Activated CD4-positive, alpha-beta T cell treated with anti-CD3 and anti-CD28 coated beads for 4 hours (primary cell): ENCODE measurements at regions not wholly inside any gene's neighbourhood (a gene's known extent, or its start where the extent isn't known, plus 50 kb on each side); places are given as distances from the start of the nearest gene placed in this dataset.
"Not testable (repeated sequence)": the region's sequence is repeated elsewhere in the genome, so short reads cannot be mapped to it uniquely, and the experiment has no call there.

ENCODE experiments used
- DNase-seq, 2 donors: peaks; one replicate each; pipeline ENCODE4 v3.0.0-alpha.2; 2020

DNA sequence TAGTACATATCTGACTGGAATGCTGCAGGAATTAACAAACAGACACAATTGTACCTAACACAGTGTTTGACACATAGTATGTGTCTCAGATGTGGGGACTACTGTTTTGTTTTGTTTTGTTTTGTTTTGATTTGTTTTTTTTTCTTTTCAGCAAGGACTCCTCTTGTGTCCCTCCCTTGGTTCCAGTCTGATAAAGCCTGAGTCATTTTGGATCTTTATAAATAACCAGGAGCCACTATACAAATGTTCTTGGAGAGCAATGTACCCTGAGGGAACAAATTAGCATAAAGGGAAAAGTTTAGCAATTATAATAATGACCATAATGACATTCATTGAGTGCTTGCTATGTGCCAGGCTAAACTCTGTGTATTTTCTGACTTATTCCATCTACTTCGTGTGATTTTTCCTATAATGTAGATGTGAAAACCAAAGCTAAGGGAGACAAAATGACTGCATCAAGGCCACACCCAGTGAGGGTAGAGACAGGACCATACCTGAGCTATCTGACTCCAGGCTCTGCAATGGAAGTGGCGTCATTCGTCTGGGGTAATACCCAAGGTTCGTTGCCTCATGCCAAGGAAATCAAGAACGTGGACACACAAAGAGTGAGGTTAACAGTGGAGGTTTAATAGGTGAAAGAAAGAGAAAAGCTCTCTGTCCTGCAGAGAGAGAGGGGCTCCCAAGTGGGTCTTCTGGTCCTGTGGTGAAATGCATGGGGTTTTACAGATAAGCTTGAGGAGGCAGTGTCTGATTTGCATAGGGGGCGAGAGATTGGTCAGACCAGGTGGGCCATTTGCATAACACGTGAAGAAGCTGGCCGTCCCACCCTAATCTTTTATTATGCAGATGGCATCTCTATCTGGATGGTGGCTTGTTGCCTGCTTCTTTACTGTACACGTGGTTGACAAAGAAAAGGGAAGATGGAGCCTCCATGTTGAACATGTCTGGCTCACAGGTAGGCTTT is 285.5 kb upstream of the SFSWAP start:
- DNase-seq, result no peak

DNA sequence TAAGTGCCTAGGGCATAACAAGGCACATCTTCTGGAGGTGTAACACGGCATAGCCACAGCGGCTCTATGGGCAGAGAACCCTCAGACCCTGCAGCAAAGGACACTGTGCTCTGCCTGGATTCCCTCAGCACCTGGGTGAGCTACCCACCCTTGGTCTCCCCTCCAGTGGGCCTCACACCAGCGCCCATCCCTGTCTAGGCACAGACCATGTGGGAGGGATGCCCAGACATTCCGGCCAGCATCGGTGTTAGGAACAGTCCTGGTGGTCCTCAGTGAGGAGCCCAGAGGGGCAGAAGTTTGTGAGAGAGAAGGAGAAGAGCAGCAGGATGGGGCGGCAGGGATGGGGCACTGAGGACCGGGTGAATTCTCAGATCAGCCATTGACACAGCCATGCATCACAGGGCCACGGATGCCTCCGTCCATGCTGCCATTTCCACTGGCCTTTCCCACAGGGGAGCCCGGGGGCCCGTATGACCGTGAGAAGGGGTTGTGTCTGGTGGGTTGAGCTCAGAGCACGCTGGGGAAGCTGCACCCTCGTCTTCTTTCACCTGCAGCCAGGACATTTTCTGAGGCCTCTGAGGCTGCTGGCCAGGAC is 282.7 kb upstream of the SFSWAP start:
- no peak for DNase-seq

DNA sequence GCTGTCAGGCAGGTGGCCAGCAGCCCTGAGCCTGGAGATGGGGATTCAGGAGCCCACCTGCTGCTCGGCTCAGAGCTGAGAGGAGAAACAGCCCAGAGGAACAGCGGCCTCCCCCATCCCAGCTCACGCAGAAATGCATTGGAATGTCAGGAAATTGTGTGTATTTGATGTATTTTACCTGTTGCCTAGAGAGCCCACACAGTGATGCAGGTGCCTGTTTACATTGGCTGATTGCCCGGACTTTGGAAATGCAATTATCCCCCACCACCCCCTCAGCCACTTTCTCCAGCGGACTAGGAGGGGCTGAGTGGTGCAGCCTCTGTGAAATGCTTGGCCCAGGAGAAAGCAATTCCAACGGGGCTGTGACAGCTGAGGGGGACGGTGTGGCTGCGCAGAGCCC is 281.7 kb upstream of the SFSWAP start:
- DNase-seq, result not testable (repeated sequence)

DNA sequence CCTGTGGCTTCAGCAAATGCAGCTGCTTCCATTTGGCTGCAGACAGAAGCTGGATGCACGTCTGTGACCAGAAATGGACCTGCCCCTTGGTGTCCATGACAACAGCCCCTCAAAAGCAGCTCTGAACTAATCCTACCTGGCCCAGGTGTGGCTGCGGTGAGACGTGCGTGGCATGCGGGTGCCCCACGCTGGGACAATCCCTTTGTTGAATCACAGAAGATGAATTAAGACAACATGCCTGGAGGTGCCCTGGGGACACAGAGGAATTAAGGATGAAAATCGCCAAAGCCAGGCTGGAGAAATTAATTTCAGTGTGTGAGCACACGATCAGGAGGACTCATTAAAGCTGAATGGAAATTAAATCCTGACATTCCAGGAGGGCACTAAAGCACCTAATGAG is 281.2 kb upstream of the SFSWAP start:
- DNase-seq, result not testable (repeated sequence)

DNA sequence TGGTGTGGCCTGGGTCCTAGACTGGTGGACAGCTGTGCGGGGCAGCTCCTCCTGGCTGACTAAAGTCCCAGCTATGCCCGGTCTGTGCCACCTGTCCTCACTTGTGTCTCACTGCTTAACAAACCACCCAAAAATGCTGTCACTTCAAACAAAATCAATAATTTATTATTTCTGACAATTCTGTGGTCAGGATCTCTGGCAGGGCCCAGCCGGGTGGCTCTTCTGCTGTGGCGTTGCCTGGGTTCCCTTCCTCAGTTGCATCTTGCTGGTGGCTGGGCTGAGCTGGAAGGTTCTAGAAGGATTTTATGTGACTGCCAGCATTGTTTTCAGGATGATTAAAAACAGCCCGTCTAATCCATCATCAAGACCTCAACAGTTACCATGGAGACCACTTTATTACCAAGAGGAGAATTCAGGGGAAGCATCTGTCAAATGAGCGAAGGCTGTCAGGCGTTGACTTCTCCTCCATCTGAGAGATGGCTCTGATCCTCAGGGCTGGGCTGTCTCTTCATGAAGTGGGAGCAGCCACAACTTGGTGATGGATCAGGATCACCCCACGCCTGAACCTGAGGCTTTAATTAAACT is 280.6 kb upstream of the SFSWAP start:
- no peak for DNase-seq

DNA sequence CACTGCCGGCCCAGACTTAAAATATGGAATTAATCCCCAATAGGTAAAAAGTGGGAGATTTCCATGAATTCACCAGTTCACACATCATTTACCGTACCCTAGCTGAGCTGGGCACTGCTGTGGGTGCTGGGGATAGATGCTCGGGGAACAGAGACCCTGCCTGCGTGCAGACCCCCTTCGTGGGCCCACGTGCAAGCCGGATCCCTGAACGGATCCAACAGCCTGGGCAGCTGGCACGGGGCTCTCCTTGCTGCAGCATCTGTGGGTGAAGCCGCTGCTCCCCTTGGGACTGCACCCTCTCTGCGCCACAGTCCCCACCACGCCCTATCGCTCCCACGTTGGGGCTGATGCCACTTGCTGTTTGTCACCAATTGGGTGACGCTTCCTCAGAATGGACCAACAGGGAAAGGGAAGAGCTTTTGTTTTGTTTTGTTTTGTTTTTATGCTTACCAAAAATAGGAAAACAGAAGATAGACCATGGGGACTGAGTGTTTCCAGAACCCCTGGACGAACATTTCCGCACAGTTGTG is 279.7 kb upstream of the SFSWAP start:
- not testable (repeated sequence) for DNase-seq

DNA sequence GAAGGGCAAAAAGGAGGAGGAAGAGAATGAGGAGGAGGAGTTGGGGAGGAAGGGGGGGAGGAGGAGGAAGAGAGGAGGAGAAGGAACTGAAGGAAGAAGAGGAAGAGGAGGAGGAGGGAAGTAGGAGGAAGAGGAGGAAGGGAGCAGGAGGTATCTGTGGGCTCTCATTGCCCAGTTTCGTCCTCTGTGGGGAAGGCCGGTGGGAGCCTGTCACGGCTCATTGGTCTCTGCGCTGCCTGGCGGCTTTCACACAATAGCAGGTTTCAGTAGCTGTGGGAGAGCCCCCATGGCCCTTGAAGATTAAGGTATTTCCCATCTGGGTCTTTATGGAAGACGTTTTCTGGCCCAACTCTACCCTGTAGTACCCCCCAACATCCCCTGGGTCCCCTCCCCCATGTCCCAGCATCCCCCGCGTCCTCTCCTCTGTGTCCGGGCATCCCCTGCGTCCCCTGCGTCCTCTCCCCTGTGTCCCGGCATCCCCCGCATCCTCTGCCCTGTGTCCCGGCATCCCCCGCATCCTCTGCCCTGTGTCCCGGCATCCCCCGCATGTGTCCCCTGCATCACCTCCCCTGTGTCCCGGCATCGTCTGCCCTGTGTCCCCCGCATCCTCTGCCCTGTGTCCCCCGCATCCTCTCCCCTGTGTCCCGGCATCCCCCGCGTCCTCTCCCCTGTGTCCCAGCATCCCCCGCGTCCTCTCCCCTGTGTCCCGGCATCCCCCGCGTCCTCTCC is 278.2 kb upstream of the SFSWAP start:
- no peak for DNase-seq

DNA sequence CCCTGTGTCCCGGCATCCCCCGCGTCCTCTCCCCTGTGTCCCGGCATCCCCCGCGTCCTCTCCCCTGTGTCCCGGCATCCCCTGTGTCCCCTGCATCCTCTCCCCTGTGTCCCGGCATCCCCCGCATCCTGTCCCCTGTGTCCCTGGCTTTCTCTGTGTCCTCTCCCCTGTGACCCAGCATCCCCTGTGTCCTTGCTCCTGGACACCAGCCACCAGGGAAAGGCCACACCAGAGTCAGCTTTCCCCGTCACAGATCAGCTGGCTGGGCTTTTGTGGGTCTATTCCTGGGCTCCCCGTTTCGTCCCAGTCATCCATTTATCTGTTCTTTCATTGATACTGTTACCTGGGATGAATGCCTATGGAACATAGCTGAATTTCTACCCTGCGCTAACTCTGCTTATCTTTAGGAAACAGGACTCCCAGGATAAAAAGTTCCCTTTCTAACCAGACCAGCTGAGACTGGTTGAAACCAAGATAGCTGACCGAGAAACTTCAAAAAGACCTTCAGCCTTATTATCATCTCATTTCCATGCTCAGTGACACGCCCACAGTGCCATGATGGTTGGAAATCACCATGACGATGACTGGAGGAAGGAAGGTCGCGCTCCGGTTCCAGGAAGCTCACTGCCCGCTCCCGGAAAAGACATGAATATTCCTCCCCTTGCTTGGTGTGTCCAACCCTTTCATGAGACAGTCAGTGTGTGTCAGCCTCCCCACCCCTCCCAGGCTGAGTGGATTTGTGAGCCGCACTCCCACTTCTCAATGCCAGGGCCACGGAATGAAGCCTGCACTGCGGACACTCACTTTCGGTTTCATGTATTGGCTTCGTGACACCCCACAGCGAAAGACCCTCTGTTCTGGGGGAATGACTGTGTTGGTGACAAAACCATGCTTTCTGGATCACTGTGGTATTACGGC is 276.4 kb upstream of the SFSWAP start:
- no peak for DNase-seq

DNA sequence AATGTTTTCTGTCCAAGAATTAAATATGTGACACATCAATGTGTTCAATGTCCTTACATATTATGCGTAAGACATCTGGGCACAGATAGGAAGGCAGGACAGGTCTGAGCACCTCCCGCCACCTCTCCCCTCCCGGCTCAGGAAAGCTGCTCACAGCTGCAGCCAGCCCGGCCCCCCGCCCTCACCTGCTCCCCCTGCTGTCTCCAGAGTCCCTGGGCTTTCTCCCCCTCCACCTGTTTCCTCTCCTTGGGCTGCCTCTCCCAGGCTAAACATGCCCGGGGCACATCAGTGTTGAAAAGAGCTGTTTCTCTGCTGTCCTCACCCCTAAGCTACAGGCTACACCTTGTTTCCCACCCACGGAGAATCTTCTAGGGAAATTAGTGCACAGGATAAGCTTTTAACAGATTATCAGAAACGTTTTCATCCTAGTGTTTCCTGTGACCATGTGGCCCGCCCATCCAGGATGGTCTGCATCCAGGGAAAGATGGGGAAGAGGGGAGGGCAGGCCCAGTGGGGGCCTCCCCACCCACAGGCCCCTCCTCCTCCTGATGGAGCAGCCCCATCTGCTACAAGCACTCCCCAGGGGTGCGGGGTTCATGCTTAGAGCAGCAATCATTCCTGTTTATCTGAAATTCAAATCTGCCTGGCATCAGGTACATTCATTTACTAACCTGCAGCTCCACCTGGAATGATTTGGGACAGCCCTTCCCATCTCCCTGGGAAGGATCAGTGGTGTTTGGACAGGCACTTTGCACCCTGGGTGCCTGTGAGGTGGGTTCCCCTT is 273.8 kb upstream of the SFSWAP start:
- no peak for DNase-seq

DNA sequence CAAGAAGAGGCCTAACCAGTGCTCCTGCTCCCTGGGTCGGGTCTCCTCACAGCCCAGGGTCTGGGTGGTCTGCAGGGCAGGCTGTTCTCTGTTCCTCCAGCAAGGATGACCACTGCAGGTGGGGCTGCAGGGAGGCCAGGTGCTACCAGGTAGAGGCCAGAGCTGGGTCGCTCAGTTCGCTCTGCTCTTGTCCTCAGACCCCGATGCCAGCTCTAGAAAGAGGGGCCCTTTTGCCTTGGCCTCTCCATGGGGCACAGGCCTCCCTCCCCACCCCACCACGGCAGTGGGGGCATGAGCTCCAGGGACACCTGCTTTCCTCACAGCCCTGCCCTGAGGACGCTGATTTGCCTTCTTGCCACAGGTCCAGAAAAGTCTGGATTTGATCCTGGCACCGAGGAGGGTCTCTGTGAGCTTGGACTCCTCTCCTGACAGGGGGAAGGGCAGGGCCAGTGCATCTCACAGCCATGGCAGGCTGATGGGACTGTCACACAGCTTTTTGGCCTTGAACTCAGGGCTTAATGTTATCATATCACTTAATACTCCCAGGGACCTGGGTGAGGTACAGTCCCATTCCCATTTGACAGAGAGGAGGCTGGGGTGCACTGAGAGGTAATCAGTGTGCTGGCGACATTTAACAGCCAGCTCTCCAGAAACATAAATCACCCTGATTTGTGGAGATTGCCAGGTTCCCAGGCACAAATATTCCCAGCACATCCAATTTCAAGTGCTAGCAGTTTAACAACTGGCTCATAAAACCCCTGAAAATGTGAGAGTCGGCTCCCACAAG is 273.0 kb upstream of the SFSWAP start:
- no peak for DNase-seq

DNA sequence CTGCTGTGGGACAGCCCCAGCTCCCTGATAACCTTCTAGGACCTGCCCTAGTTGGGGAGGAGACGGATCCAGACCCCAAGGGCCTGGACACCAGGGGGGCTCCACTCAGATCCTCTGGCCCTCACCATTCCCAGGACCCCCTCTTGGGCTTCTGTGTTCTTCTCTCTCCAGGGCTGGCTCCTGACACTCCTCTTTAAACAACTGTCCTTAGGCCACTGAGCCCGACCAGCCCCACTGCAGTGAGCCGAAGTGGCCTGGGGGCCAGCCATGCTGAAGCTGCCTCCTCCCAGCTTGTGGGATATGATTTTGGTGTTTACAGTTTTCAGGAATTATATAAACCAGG is 272.4 kb upstream of the SFSWAP start:
- not testable (repeated sequence) for DNase-seq

DNA sequence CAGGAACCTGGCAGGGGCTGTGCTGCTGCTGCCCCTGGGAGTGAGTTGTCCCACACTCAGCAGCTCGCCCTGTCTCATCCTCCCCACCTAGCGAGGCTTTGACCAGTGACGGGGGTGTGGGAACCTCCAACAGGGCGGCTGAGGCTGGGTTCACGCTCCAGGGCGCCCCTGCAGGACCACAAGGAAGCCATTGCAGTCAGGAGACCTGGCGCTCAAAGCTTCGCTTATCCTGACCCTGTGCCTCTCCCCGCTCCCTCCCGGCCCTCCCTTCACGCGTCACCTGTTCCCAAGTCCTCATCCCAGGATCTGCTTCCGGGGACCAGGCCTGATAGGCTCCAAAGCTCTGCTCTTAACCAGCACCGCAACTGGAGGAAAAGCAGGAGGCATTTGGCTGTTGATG is 272.0 kb upstream of the SFSWAP start:
- DNase-seq, result no peak

DNA sequence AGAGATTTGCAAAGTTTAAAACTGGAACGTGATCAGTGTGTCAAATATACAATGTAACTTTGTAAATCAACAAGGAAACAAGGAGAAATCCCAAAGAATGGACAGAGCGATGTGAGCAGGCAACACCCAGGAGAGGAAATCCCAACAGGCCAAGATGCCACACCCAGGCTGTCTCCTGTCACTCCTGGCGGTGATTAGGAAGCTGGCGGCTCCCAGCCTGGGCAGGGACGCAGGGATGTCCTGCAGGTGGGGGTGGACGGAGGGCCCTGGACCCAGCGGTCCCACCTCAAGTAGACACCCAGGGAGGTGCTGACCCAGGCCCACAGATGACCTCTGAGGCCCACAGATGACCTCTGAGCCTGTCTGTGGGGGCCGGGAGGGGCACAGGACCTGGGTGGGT is 271.1 kb upstream of the SFSWAP start:
- DNase-seq, result not testable (repeated sequence)

DNA sequence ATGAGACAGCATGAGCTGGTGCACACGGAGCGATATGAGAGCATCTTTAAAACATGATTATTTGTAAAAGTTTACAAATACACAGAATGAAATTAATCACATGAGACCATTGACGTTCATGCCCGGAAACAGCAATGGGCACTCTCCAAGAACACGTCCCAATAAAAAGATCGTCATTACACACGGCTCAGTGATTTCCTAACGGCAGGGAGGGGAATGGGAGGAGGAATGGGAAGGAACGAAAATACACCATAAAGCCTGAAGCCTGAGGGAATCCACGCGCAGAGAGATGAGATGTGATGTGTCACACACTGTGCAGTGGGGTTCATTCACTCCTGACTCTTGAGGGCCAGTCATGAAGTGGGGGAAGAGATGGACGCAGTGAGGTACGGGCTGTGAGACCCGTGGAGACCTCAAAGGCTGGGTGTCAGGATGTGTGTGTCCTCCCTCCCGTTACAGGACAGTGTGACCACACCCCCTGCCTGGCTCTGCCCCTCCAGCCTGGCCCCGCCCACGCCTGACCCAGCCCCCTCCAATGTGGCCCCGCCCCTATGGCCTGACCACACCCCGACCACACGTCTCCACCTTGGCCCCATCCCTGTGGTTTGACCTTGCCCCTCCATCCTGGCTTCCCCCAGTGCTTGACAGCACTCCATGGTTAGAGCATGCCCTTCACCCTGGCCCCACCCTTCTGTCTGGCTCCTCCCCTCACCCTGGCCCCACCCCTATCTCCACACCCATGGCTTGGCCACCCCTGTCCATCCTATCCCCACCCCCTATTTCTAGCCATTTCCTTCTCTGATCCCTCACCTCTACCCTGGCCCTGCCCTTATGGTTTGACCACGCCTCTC is 270.5 kb upstream of the SFSWAP start:
- not testable (repeated sequence) for DNase-seq

DNA sequence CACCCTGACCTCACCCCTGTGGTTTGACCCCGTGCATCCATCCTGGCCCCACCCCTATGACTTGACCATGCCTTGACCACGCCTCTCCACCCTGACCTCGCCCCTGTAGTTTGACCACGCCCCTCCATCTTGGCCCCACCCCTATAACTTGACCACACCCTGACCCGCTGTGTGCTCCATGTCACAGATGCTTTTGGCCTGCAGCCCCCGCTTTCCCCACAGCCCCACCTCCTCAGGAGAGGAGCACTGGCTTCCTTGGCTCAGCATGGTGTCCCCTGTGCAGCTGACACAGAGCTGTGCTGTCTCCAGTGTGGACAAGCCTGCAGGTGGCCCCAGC is 269.9 kb upstream of the SFSWAP start:
- no peak for DNase-seq

DNA sequence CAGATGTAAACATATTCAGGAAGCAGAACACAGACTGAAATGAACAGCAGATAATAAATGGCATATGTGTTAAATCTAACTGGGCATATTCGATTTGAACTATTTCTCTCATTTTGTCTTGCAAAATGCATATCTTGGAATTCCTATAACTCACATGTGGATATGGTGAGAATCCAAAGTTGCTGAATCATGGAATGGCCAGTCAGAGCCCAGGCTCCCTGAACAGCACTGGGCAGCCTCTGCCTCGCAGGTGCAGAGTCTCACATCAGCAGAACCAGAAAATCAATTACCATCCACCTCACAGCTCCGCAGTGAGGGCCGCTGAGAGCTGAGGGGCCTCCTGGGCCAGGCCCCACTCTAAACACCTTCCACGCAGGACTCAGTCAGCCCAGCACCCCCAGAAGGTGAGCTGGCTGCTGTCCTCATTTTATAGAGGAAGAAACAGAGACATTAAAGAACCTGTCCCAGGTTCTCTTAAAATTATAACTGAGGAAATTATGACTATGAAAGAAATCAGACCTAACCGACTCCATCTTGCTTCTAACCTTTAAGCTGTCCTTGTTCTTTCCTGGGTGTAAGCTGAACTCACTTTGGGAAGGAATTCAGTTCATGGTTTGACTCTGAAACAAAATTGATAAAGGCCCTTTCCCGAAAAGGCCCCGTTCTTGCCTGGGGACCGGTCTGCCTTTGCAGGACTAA is 269.1 kb upstream of the SFSWAP start:
- no peak for DNase-seq

DNA sequence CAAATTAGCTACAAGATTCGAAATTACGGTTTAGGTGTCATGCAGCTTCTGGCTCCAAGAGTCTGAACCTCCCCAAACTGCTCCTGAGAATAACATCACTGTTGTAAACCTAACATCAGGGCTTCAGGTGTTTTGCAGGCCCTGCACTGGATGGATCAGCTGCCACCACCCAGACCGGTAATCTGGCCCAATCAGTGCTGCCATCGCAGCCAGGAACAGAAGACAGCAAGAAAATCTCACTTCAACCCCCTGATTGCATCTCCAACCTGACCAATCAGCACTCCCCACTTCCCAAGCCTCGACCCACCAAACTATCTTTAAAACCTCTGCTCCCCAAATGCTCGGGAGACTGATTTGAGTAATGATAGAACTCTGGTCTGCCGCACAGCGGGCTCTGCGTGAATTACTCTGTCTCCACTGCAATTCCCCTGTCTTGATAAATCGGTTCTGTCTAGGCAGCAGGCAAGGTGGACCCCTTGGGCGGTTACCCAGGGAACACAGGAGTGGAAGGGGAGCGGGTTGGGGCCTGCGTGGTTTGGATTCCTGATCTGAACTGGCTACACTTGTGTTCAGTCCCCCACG is 268.5 kb upstream of the SFSWAP start:
- DNase-seq, result no peak
